GM10266 (cell line): ENCODE measurements at regions not wholly inside any gene's neighbourhood (a gene's known extent, or its start where the extent isn't known, plus 50 kb on each side); places are given as distances from the start of the nearest gene placed in this dataset.

ENCODE experiments used
- DNase-seq: peaks from one replicate; pipeline ENCODE4 v3.0.0; 2012; ENCODE audit errors: extremely low spot score
- TF ChIP-seq, protein P1 (sequence below): IDR thresholded peaks from 2 replicates; pipeline ENCODE4 v1.5.1; 2012; ENCODE audit warnings: mild to moderate bottlenecking, low read depth; ENCODE audit not compliant: control insufficient read depth, insufficient read depth; ENCODE audit errors: missing control alignments

DNA sequence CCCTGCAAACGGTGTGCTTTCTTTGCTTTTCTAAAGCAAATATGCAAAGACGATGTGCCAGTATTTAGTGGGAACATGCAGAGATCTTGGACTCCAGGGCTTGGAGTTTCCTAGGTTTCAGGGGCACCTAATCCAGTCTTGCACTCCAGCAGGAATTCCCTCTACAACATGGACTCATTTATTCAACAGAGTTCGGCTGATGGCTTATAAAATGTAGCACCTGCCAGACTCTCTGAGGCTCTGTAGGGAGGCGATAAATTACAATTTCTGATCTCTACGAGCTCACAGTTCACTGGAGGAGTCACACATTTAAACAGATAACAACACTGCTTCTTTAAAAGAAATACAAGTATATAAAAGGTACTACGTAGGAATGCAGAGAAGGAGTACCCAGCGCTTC is 143.7 kb downstream of the FGF9 start:
- TF ChIP-seq, protein P1, sequence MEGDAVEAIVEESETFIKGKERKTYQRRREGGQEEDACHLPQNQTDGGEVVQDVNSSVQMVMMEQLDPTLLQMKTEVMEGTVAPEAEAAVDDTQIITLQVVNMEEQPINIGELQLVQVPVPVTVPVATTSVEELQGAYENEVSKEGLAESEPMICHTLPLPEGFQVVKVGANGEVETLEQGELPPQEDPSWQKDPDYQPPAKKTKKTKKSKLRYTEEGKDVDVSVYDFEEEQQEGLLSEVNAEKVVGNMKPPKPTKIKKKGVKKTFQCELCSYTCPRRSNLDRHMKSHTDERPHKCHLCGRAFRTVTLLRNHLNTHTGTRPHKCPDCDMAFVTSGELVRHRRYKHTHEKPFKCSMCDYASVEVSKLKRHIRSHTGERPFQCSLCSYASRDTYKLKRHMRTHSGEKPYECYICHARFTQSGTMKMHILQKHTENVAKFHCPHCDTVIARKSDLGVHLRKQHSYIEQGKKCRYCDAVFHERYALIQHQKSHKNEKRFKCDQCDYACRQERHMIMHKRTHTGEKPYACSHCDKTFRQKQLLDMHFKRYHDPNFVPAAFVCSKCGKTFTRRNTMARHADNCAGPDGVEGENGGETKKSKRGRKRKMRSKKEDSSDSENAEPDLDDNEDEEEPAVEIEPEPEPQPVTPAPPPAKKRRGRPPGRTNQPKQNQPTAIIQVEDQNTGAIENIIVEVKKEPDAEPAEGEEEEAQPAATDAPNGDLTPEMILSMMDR: no peak
- DNase-seq: no peak

DNA sequence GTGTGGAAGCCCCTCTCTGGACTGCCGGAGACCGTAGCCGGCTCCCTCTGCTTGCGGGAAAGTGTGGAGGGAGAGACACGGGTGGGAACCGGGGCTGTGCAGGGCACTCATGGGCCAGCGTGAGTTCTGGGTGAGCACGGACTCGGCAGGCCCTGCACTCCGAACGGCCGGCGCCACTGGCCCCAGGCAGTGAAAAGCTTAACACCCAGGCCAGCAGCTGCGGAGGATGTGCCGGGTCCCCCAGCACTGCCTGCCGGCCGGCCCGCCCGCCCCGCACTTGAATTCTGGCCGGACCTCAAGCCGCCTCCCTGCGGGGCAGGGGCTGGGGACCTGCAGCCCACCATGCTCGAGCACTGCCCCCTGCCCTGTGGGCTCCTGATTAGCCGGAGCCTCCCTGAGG is 147.0 kb downstream of the FGF9 start:
- TF ChIP-seq, protein P1: no peak

DNA sequence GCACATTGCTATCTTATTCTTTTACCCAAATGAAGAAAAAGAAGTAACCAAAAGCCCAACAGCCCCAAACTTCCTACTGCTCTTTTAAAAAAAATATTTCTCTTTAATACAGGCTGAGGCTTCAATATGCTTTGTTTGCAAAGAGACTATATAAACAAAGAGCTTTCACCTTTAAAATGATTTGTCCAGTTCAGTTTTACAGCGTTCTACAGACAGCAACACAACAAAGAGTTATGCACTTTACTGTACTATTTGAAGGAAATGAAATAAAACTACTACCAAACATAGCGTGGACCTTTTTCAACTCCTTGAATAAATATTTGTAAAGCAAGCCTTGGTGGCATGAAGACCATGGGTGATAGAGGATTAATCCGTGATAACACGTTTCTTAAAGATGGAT is 151.2 kb downstream of the FGF9 start:
- DNase-seq: no peak
- TF ChIP-seq, protein P1: no peak

More for the DNA sequence above, 147.0 kb downstream of the FGF9 start:
- DNase-seq: no peak

DNA sequence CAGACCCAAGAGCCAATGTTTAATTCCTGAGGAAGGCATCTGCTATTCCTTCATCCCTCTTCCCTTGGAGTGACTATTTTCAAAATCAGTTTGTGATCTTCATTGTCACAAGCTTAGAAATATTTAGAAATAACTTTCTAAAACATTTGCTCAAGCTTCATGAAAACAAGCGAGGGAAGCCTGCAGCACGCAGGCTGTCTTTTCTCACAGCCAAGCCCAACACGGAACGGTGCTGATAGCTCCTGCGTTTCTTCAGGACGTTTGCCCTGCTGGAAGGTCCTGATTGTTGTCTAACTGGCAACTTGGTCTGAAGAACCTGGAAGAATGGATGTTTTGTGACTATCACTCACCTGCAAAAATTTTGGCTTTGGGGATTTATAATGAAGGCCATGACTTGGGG is 152.5 kb downstream of the FGF9 start:
- TF ChIP-seq, protein P1: no peak

DNA sequence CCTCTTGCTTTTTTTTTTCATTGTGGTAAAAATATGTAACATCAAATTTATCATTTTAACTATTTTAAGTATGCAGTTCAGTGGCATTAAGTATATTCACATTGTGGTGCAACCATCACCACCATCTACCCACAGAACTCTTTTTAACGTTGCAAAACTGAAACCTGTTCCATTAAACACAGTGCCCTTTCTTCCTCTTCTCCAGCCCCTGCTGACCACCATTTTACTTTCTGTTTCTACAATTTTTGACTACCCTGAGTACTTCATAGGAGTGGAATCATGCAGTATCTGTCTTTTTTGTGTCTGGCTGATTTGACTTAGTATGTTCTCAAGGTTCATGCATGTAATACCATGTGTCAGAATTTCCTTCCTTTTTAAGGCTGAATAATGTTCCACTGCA is 153.1 kb downstream of the FGF9 start:
- TF ChIP-seq, protein P1: no peak
- DNase-seq: no peak

More for the DNA sequence above, 152.5 kb downstream of the FGF9 start:
- no peak for DNase-seq

DNA sequence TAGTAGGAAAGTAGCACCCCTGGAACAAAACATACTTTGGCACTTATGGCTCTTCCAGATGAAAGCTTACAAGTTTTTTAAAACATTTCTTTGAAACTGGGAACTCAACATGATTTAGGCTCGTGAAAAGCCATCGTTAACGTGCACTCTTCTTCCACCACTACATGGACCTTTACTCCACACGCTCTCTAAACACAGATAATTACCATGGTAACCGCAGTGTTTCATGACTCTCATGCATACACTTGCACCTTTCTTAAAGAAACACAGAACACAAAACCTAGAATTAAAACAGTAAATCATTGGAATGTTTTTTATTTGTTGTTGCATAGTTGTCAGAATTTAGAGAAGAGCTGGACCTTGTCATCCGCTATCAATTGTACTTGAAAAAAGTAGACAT is 154.3 kb downstream of the FGF9 start:
- TF ChIP-seq, protein P1: no peak
- no peak for DNase-seq

DNA sequence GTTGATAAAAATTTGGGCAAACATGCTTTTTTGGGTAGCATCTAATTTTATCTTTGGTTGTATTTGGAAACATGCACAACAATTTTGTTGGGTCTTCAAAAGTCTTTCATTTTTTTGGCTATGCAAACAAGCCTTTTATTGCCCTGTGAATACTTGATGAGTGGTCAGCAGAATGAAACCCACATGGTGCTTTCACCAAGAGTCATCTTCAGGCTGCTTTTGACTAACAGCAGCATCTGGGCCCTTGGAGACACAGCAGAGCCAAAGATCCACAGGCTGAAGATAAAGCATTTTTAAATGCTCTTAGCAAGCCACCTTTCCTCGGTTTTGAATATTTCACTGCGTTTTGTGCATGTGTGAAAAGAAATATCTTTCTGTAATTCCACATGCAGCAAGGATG is 154.9 kb downstream of the FGF9 start:
- DNase-seq: no peak
- TF ChIP-seq, protein P1: no peak
